Left ventricle myocardium inferior (tissue), 1 donor: ENCODE measurements at regions not wholly inside any gene's neighbourhood (a gene's known extent, or its start where the extent isn't known, plus 50 kb on each side); places are given as distances from the start of the nearest gene placed in this dataset.

Experiments
- DNase-seq: peaks from one replicate; pipeline ENCODE4 v3.0.0-alpha.2; 2020
- H3K27ac ChIP-seq: fragments of 200-600 bp; replicated peaks from 2 replicates; pipeline ENCODE4 v1.8.0; 2021
- H3K27me3 ChIP-seq: fragments of 200-600 bp; 2 replicates; pipeline ENCODE4 v1.8.0; 2021; ENCODE audit warnings: low read depth
- H3K36me3 ChIP-seq: fragments of 200-600 bp; 2 replicates; pipeline ENCODE4 v1.8.0; 2021
- H3K4me1 ChIP-seq: fragments of 200-600 bp; 2 replicates; pipeline ENCODE4 v1.8.0; 2021
- H3K4me3 ChIP-seq: fragments of 200-600 bp; 2 replicates; pipeline ENCODE4 v1.8.0; 2021; ENCODE audit warnings: mild to moderate bottlenecking, moderate library complexity
- H3K9me3 ChIP-seq: fragments of 200-600 bp; replicated peaks from 2 replicates; pipeline ENCODE4 v1.8.0; 2021
- intact Hi-C: fragments of 100-400 bp; cut with micrococcal nuclease; formaldehyde crosslinking; loops from one replicate; pipeline ENCODE4 v1.11.0; 2022
- TF ChIP-seq, protein P1 (sequence below): fragments of 200-600 bp; IDR thresholded peaks from 2 replicates; pipeline ENCODE4 v1.8.0; 2021; ENCODE audit warnings: antibody characterized with exemption, mild to moderate bottlenecking, borderline replicate concordance
- donor health status: DM: no; HTN: yes; CAD: no; lungs with severe emphysema.

- Histone ChIP-seq H3K27me3 (no peaks in the 10 kb centered on the region), H3K36me3 (no peaks in the 10 kb centered on the region), H3K4me3 (no peak overlapping the region), H3K9me3 (peaks cover 15% of the 10 kb centered on the region), H3K4me1 (peaks cover 5% of the 10 kb centered on the region), H3K27ac (no peak overlapping the region)
- intact Hi-C loops = no loop called here
- TF ChIP-seq, protein P1, sequence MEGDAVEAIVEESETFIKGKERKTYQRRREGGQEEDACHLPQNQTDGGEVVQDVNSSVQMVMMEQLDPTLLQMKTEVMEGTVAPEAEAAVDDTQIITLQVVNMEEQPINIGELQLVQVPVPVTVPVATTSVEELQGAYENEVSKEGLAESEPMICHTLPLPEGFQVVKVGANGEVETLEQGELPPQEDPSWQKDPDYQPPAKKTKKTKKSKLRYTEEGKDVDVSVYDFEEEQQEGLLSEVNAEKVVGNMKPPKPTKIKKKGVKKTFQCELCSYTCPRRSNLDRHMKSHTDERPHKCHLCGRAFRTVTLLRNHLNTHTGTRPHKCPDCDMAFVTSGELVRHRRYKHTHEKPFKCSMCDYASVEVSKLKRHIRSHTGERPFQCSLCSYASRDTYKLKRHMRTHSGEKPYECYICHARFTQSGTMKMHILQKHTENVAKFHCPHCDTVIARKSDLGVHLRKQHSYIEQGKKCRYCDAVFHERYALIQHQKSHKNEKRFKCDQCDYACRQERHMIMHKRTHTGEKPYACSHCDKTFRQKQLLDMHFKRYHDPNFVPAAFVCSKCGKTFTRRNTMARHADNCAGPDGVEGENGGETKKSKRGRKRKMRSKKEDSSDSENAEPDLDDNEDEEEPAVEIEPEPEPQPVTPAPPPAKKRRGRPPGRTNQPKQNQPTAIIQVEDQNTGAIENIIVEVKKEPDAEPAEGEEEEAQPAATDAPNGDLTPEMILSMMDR = no peak
- no peak for DNase-seq
Measured at GRCh38 chr5:68722357-68722756, 371.5 kb upstream of the SLC30A5 start.

DNA sequence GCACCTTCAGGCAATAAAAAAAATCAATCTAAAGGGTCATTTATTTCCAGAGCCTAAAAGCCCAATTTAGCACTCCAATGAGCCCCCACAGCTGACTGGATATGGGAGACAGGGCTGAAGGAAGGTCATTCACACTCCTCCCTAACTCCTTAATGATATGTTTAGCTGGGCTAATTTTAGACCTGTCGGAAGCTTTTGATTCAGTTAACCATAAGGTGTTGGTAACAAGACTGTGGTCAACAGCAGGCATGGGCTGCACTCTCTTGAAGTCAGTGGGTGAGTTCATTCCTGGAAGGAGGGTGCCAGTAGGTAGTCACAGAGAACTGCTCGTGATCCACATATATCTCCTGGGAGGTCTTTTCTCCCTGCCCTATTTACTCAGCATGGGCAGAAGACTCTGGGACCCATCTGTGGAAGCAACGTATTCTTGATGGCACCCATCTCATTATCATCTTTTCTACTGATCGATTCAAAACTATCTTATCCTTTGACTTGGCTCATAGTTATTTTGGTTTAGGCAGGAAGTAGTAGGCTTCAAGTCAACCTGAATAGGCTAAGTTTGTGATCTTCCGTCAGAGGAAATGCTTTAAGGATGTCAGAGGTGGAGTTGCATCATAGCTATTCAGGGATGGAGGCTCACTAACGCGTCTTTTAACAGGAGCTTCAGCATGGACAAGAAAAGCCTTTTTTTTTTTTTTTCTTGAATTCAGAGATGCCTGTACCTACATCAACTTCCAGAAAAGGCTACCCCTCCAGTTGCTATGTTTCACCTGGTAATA is 367.7 kb upstream of the SLC30A5 start:
- Histone ChIP-seq H3K27me3 (no peaks in the 10 kb centered on the region), H3K4me3 (no peak overlapping the region), H3K27ac (peak overlapping the region; percentile 15), H3K36me3 (no peaks in the 10 kb centered on the region), H3K9me3 (peaks cover 6% of the 10 kb centered on the region), H3K4me1 (peaks cover 21% of the 10 kb centered on the region)
- DNase-seq = no peak
- intact Hi-C loops = no loop called here
- TF ChIP-seq, protein P1 = no peak

DNA sequence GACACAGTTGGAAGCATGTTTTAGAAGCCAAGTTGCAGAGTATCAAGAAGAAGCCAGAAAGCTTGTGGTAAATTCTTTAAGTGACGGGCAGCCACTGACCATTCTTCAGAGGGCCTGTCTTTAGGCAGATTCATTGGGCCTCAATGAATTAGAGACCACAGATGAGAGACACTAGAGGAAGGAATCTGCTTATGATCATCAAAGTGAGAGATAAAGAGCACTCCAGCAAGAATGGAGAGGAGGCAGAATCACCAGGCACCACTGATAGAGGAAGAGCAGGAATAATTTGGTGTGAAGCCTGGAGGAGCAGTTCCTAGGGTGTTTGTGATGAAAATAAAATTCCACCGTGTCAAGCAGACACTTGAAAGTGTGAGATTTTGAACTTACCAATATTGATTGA is 365.9 kb upstream of the SLC30A5 start:
- Histone ChIP-seq H3K4me3 (no peak overlapping the region), H3K27ac (no peak overlapping the region), H3K9me3 (peaks cover 6% of the 10 kb centered on the region), H3K36me3 (no peaks in the 10 kb centered on the region), H3K4me1 (peaks cover 26% of the 10 kb centered on the region), H3K27me3 (no peaks in the 10 kb centered on the region)
- TF ChIP-seq, protein P1 = no peak
- DNase-seq = no peak
- intact Hi-C loops = no loop called here

DNA sequence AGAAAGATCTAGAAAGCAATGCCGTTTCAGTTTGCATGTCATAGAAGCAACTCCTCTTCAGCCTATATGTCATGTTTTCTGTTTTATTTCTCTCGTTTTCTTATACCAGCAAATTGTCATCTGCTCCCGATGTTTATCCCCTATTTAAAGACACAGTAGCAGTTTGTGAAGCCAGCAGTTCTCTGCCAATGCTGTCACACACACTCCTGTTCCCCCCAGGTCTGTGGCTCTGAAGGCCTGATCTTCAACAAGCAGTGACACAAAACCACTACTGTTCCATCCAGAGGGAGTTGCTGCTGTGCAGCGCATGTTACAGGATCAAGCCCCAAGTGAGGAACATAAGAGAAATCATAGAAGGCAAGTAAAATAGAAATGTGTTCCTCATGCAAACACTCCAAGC is 364.1 kb upstream of the SLC30A5 start:
- H3K4me3 ChIP-seq = no peak overlapping the region
- no peaks in the 10 kb centered on the region for H3K9me3 ChIP-seq
- no peaks in the 10 kb centered on the region for H3K36me3 ChIP-seq
- no peak overlapping the region for H3K27ac ChIP-seq
- no peak for DNase-seq
- no peaks in the 10 kb centered on the region for H3K27me3 ChIP-seq
- intact Hi-C loops = no loop called here
- TF ChIP-seq, protein P1 = no peak
- peaks cover 26% of the 10 kb centered on the region for H3K4me1 ChIP-seq

DNA sequence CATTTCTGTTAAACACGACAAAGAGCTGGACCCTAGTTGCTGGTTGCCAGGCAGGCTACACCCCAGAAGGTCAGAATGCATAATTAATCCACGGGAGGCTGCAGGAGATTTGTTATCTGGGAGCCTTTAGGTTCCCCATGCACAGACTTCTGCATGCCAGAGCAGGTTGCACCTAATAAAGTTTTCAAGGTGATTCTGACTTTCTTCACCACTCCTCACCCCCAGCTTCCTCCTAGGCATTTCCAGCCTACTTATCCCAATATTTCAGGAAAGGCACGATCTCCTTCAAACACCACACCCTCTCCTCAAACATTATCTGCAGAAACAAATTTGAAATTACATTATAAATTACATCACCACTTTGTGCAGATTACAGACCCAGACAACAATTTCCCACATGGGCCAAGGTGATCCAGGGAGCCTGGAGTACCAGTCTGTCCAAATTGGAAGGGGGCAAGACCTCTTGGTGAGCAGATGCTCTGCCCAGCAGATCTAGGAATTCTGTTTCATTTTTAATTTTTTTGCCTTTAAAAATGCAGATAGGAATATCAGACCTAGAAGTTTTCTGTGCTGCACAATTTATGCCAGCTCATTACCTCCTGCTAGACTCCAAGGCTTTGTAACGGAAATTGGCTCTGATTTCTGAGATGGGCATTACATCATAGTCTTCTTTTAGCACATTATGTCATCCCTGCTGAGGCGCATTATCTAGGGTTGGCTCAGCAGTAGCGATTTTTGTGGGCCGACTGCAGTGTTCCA is 363.4 kb upstream of the SLC30A5 start:
- peak overlapping the region; percentile 60 for H3K27ac ChIP-seq
- H3K4me1 ChIP-seq = peaks cover 26% of the 10 kb centered on the region
- no peaks in the 10 kb centered on the region for H3K9me3 ChIP-seq
- TF ChIP-seq, protein P1 = no peak
- H3K36me3 ChIP-seq = no peaks in the 10 kb centered on the region
- no peaks in the 10 kb centered on the region for H3K27me3 ChIP-seq
- DNase-seq = peak; percentile 18
- H3K4me3 ChIP-seq = peak overlapping the region; percentile 11
- intact Hi-C loops = no loop called here
